ENCODE measurements at regions not wholly inside any gene's neighbourhood (a gene's known extent, or its start where the extent isn't known, plus 50 kb on each side); places are given as distances from the start of the nearest gene placed in this dataset.
A peak's percentile ranks its signal among the peaks of the same experiment; 100 is the strongest.
"Not testable (repeated sequence)": the region's sequence is repeated elsewhere in the genome, so short reads cannot be mapped to it uniquely, and the experiment has no call there.

- Histone ChIP-seq H3K27me3 (ENCODE audit: insufficient read depth) (no peaks in the 10 kb centered on the region), H3K36me3 (replicated peaks in 1 of 2; ENCODE audit: control insufficient read depth in 1 of 2, insufficient read depth in 2 of 2, low read length in 1 of 2) (peaks cover 0 to 3% of the 10 kb centered on the region in 2 experiments), H2AFZ (ENCODE audit: low read depth) (no peak overlapping the region), H3K4me2 (no peak overlapping the region), H3K27ac (ENCODE audit: low read depth in 2 of 2, low read length in 1 of 2) (no peak overlapping the region; a peak in 1 of 4 replicates), H3K4me1 (ENCODE audit: control insufficient read depth in 1 of 2, insufficient read depth in 2 of 2, low read depth in 1 of 2, low read length in 1 of 2) (peaks cover 3 to 7% of the 10 kb centered on the region in 2 experiments; a peak in 1 of 4 replicates), H3F3A (replicated peaks; ENCODE audit: insufficient read depth) (peaks cover 16% of the 10 kb centered on the region), H4K20me1 (ENCODE audit: insufficient read depth) (no peaks in the 10 kb centered on the region), H3K79me2 (ENCODE audit: insufficient read depth) (no peaks in the 10 kb centered on the region), H3K9ac (no peak overlapping the region), H3K4me3 (ENCODE audit: low read depth in 2 of 2, low read length in 1 of 2) (no peak overlapping the region), H3K9me3 (peaks cover 8% of the 10 kb centered on the region), H3K9me2 (no peaks in the 10 kb centered on the region)
- ChIA-PET POLR2A (no interaction called here), CTCF (no interaction called here)
- TF ChIP-seq JUND (IDR thresholded peaks at IDR 0.05) = peak; percentile 61
- TF ChIP-seq FOSL2 (IDR thresholded peaks at IDR 0.05; ENCODE audit: borderline replicate concordance, low read depth) = peak; percentile 51; the same call in 1 of the 2 replicates
- no peak for TF ChIP-seq FOXJ3 (CRISPR knock-in tag; IDR thresholded peaks at IDR 0.05)
- TF ChIP-seq PBX3 (IDR thresholded peaks at IDR 0.05) = peak; percentile 87
- TF ChIP-seq EP300 (IDR thresholded peaks at IDR 0.05; ENCODE audit: borderline replicate concordance in 1 of 2, low read depth in 1 of 2, low read length in 1 of 2) = peak in 1 of 2 experiments; percentile 32; a peak in 1 of 4 replicates
- TF ChIP-seq RXRA (IDR thresholded peaks at IDR 0.05; ENCODE audit: borderline replicate concordance, low read depth) = no peak
- peak; percentile 38; the same call in 1 of the 2 replicates for TF ChIP-seq TCF12 (IDR thresholded peaks at IDR 0.05)
- TF ChIP-seq NFIC (IDR thresholded peaks at IDR 0.05; ENCODE audit: borderline replicate concordance) = peak; percentile 61; the same call in 1 of the 2 replicates
- 6% methylated on average over 2 of the region's 2 CpGs for WGBS (ENCODE audit: low lambda C conversion rate)
- no peak for DNase-seq
Observed at GRCh38 chr15:79644091-79644490, 212.0 kb downstream of the MINAR1 start.

GRCh38 chr15:79652972-79653371, 220.8 kb downstream of the MINAR1 start:
- CTCF ChIA-PET, POLR2A ChIA-PET, DNase-seq: not testable (repeated sequence)

GRCh38 chr15:79653533-79653932, 221.4 kb downstream of the MINAR1 start:
- Histone ChIP-seq H3K27ac (ENCODE audit: low read depth in 2 of 2, low read length in 1 of 2) (no peak overlapping the region), H3K4me1 (ENCODE audit: control insufficient read depth in 1 of 2, insufficient read depth in 2 of 2, low read depth in 1 of 2, low read length in 1 of 2) (peaks cover 0 to 4% of the 10 kb centered on the region in 2 experiments; a peak in 1 of 4 replicates), H2AFZ (ENCODE audit: low read depth) (no peak overlapping the region), H4K20me1 (ENCODE audit: insufficient read depth) (no peaks in the 10 kb centered on the region), H3K9me3 (no peaks in the 10 kb centered on the region), H3K9me2 (no peaks in the 10 kb centered on the region), H3F3A (replicated peaks; ENCODE audit: insufficient read depth) (no peaks in the 10 kb centered on the region), H3K4me3 (ENCODE audit: low read depth in 2 of 2, low read length in 1 of 2) (no peak overlapping the region), H3K27me3 (ENCODE audit: insufficient read depth) (no peaks in the 10 kb centered on the region), H3K36me3 (replicated peaks in 1 of 2; ENCODE audit: control insufficient read depth in 1 of 2, insufficient read depth in 2 of 2, low read length in 1 of 2) (no peaks in the 10 kb centered on the region), H3K4me2 (no peak overlapping the region), H3K9ac (no peak overlapping the region), H3K79me2 (ENCODE audit: insufficient read depth) (no peaks in the 10 kb centered on the region)
- WGBS (ENCODE audit: low lambda C conversion rate) = 35% methylated on average over 1 of the region's 1 CpG
- no peak for DNase-seq
- ChIA-PET CTCF (interaction anchor here (1.4 kb wide), 1 partner anchor 314 kb away, joined by 4 read pairs; no protein-coding TSS in a partner anchor), POLR2A (no interaction called here)
- no peak for TF ChIP-seq TCF12 (IDR thresholded peaks at IDR 0.05)
- TF ChIP-seq TEAD4 (IDR thresholded peaks at IDR 0.05; ENCODE audit: borderline replicate concordance, insufficient read depth) = no peak
- TF ChIP-seq ELF1 (IDR thresholded peaks at IDR 0.05) = no peak
- TF ChIP-seq GABPA (IDR thresholded peaks at IDR 0.05; ENCODE audit: low read depth) = no peak
- no peak for TF ChIP-seq TAF1 (IDR thresholded peaks at IDR 0.05; ENCODE audit: borderline replicate concordance, low read depth, low read length)
- no peak for TF ChIP-seq USF2 (IDR thresholded peaks at IDR 0.05; ENCODE audit: borderline replicate concordance, low read depth, low read length)
- TF ChIP-seq CTCF (IDR thresholded peaks at IDR 0.05) = no peak
- no peak for TF ChIP-seq PBX3 (IDR thresholded peaks at IDR 0.05)
- no peak for TF ChIP-seq USF1 (IDR thresholded peaks at IDR 0.05; ENCODE audit: borderline replicate concordance, low read depth)
- no peak for TF ChIP-seq MAX (IDR thresholded peaks at IDR 0.05; ENCODE audit: low read depth)
- no peak for TF ChIP-seq MEF2A (IDR thresholded peaks at IDR 0.05; ENCODE audit: borderline replicate concordance, low read depth)

More at GRCh38 chr15:79652972-79653371, 220.8 kb downstream of the MINAR1 start:
- H3F3A ChIP-seq (replicated peaks; ENCODE audit: insufficient read depth); H3K9ac ChIP-seq; H3K27ac ChIP-seq (ENCODE audit: low read depth in 2 of 2, low read length in 1 of 2); H3K36me3 ChIP-seq (replicated peaks in 1 of 2; ENCODE audit: control insufficient read depth in 1 of 2, insufficient read depth in 2 of 2, low read length in 1 of 2); H3K79me2 ChIP-seq (ENCODE audit: insufficient read depth); H3K4me2 ChIP-seq; H3K9me2 ChIP-seq; H4K20me1 ChIP-seq (ENCODE audit: insufficient read depth); H2AFZ ChIP-seq (ENCODE audit: low read depth); H3K9me3 ChIP-seq; H3K27me3 ChIP-seq (ENCODE audit: insufficient read depth); H3K4me1 ChIP-seq (ENCODE audit: control insufficient read depth in 1 of 2, insufficient read depth in 2 of 2, low read depth in 1 of 2, low read length in 1 of 2); H3K4me3 ChIP-seq (ENCODE audit: low read depth in 2 of 2, low read length in 1 of 2): not testable (repeated sequence)
